ENCODE measurements at regions not wholly inside any gene's neighbourhood (a gene's known extent, or its start where the extent isn't known, plus 50 kb on each side); places are given as distances from the start of the nearest gene placed in this dataset.

DNA sequence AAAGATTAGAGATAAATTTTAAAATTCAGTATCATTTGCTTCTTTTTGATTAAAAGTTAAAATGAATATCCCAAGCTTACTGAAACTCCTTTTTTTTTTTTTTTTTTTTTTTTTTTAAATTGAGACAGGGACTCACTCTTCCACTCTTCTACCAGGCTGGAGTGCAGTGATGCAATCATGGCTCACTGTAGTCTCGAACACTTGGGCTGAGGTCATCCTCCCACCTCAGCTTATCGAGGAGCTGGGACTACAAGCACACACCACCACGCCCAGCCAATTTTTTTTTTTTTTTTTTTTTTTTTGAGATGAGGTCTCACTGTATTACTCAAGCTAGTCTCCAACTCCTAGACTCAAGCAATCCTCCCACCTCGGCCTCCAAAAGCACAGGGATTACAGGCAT is 92.1 kb upstream of the RGS18 start (continued):
- TF ChIP-seq, protein P1, sequence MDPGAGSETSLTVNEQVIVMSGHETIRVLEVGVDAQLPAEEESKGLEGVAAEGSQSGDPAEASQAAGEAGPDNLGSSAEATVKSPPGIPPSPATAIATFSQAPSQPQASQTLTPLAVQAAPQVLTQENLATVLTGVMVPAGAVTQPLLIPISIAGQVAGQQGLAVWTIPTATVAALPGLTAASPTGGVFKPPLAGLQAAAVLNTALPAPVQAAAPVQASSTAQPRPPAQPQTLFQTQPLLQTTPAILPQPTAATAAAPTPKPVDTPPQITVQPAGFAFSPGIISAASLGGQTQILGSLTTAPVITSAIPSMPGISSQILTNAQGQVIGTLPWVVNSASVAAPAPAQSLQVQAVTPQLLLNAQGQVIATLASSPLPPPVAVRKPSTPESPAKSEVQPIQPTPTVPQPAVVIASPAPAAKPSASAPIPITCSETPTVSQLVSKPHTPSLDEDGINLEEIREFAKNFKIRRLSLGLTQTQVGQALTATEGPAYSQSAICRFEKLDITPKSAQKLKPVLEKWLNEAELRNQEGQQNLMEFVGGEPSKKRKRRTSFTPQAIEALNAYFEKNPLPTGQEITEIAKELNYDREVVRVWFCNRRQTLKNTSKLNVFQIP (CRISPR knock-in tag; IDR thresholded peaks at IDR 0.05; ENCODE audit: borderline replicate concordance, low read depth), result no peak
- TF ChIP-seq ISL1 (CRISPR knock-in tag; IDR thresholded peaks at IDR 0.05) (no peak), SNAI2 (CRISPR knock-in tag; IDR thresholded peaks at IDR 0.05) (no peak), GLIS3 (CRISPR knock-in tag; IDR thresholded peaks at IDR 0.05) (no peak), CSDC2 (CRISPR knock-in tag; IDR thresholded peaks at IDR 0.05) (no peak)

DNA sequence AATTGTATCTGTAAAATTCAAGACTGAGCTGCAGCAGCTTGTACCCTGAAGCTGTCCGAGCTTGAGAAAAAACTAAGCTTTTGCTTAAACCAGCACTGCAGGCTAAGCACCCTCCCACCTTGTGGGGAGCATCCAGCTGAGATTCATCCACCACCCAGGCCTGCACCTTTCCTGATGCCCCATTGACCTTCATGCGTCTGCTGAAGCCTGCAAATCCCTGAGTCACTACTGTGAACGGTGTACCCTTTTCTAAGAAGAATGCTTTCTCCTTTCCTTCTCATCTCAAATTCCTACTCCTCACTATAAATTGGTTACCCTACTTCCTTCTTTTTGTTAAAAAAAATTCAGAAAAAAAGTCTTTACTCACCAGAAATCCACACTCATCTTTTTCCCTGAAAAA is 90.9 kb upstream of the RGS18 start:
- no peak for ATAC-seq

GRCh38 chr1:192070213-192070612 is 88.0 kb upstream of the RGS18 start:
- no peak for TF ChIP-seq ZNF565 (CRISPR knock-in tag; conservative IDR thresholded peaks at IDR 0.05; ENCODE audit: low read depth)
- TF ChIP-seq OSR1 (CRISPR knock-in tag; IDR thresholded peaks at IDR 0.05), result no peak
- ATAC-seq, result no peak

More for the DNA sequence above, 90.9 kb upstream of the RGS18 start:
- no peak for TF ChIP-seq TOX (CRISPR knock-in tag; IDR thresholded peaks at IDR 0.05; ENCODE audit: borderline replicate concordance)
- no peak for TF ChIP-seq ZFP3 (CRISPR knock-in tag; IDR thresholded peaks at IDR 0.05)
- no peak for TF ChIP-seq GLIS3 (CRISPR knock-in tag; IDR thresholded peaks at IDR 0.05)
- no peak for TF ChIP-seq SNAI2 (CRISPR knock-in tag; IDR thresholded peaks at IDR 0.05)
- TF ChIP-seq, protein P1 (CRISPR knock-in tag; IDR thresholded peaks at IDR 0.05; ENCODE audit: borderline replicate concordance, low read depth), result no peak

DNA sequence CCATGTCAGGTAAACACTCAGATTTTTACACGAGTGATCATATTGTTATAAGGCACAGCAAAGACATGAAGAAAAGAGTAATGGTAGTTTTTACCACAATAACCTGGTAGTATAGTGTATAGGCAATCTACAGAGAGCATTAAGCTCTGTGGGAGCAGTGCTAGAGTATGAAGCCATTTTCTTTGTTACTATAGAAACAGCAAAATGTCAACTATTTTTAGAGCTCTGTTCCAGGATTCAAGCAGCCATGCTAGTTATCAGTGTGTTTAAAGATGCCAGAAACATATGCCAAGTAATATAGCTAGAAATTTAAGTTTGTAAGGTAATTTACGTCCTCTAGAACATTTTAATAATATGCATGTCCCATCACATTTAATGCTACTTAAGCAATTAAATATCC is 77.6 kb upstream of the RGS18 start:
- no peak for TF ChIP-seq ZNF70 (CRISPR knock-in tag; IDR thresholded peaks at IDR 0.05)
- TF ChIP-seq ZFP30 (CRISPR knock-in tag; IDR thresholded peaks at IDR 0.05), result no peak
- no peak for TF ChIP-seq GLIS3 (CRISPR knock-in tag; IDR thresholded peaks at IDR 0.05)
- no peak for ATAC-seq

GRCh38 chr1:192081359-192081758 is 76.9 kb upstream of the RGS18 start:
- no peak for ATAC-seq
- no peak for TF ChIP-seq CSDC2 (CRISPR knock-in tag; IDR thresholded peaks at IDR 0.05)
- TF ChIP-seq OSR1 (CRISPR knock-in tag; IDR thresholded peaks at IDR 0.05), result no peak
- no peak for TF ChIP-seq PATZ1 (CRISPR knock-in tag; IDR thresholded peaks at IDR 0.05; ENCODE audit: borderline replicate concordance)
- TF ChIP-seq, protein P1 (CRISPR knock-in tag; IDR thresholded peaks at IDR 0.05; ENCODE audit: borderline replicate concordance, low read depth), result no peak
- TF ChIP-seq ZFP3 (CRISPR knock-in tag; IDR thresholded peaks at IDR 0.05), result no peak
- no peak for TF ChIP-seq SNAI2 (CRISPR knock-in tag; IDR thresholded peaks at IDR 0.05)
- TF ChIP-seq ZNF565 (CRISPR knock-in tag; conservative IDR thresholded peaks at IDR 0.05; ENCODE audit: low read depth), result no peak
- no peak for TF ChIP-seq ZC3H10 (CRISPR knock-in tag; IDR thresholded peaks at IDR 0.05)
- no peak for TF ChIP-seq ESRRG (CRISPR knock-in tag; IDR thresholded peaks at IDR 0.05)
- TF ChIP-seq CREB5 (CRISPR knock-in tag; IDR thresholded peaks at IDR 0.05; ENCODE audit: low read depth), result no peak
- TF ChIP-seq RARB (CRISPR knock-in tag; IDR thresholded peaks at IDR 0.05), result no peak

- TF ChIP-seq ESRRG (CRISPR knock-in tag; IDR thresholded peaks at IDR 0.05), result no peak
- TF ChIP-seq RARB (CRISPR knock-in tag; IDR thresholded peaks at IDR 0.05), result no peak
- TF ChIP-seq SNAI2 (CRISPR knock-in tag; IDR thresholded peaks at IDR 0.05), result no peak
- TF ChIP-seq TCF4 (CRISPR knock-in tag; IDR thresholded peaks at IDR 0.05; ENCODE audit: borderline replicate concordance), result no peak
- no peak for TF ChIP-seq OSR1 (CRISPR knock-in tag; IDR thresholded peaks at IDR 0.05)
- no peak for TF ChIP-seq BACH2 (CRISPR knock-in tag; IDR thresholded peaks at IDR 0.05; ENCODE audit: borderline replicate concordance)
- TF ChIP-seq TSHZ2 (CRISPR knock-in tag; IDR thresholded peaks at IDR 0.05), result no peak
- TF ChIP-seq, protein P2, sequence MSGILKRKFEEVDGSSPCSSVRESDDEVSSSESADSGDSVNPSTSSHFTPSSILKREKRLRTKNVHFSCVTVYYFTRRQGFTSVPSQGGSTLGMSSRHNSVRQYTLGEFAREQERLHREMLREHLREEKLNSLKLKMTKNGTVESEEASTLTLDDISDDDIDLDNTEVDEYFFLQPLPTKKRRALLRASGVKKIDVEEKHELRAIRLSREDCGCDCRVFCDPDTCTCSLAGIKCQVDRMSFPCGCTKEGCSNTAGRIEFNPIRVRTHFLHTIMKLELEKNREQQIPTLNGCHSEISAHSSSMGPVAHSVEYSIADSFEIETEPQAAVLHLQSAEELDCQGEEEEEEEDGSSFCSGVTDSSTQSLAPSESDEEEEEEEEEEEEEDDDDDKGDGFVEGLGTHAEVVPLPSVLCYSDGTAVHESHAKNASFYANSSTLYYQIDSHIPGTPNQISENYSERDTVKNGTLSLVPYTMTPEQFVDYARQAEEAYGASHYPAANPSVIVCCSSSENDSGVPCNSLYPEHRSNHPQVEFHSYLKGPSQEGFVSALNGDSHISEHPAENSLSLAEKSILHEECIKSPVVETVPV (CRISPR knock-in tag; IDR thresholded peaks at IDR 0.05), result no peak
- ATAC-seq, result no peak
Measured at GRCh38 chr1:192086644-192087043, 71.6 kb upstream of the RGS18 start.

All from SK-N-SH treated with all-trans-retinoic acid at 6 μM for 48 hours (cell line).